Vagina (tissue), 2 donors: ENCODE measurements at regions not wholly inside any gene's neighbourhood (a gene's known extent, or its start where the extent isn't known, plus 50 kb on each side); places are given as distances from the start of the nearest gene placed in this dataset.

Experiments used
- DNase-seq, 2 donors: peaks; one replicate each; pipeline ENCODE4 v3.0.0-alpha.2; 2017; ENCODE audit errors: extremely low spot score in 2 of 2
- H3K27ac ChIP-seq: fragments of 200-600 bp; sonication (generic); one replicate; pipeline ENCODE4 v1.5.1; 2019
- H3K27me3 ChIP-seq: fragments of 200-600 bp; sonication (generic); one replicate; pipeline ENCODE4 v1.5.1; 2019
- H3K36me3 ChIP-seq, 2 donors: fragments of 200-600 bp; sonication (generic); one replicate each; pipeline ENCODE4 v1.5.1; 2017 to 2019
- H3K4me1 ChIP-seq: fragments of 200-600 bp; sonication (generic); one replicate; pipeline ENCODE4 v1.5.1; 2019
- H3K4me3 ChIP-seq, 2 donors: fragments of 200-600 bp; sonication (generic); 1 replicate in 1 of 2; 2 replicates in 1 of 2; pipeline ENCODE4 v1.5.1; 2016 to 2019
- H3K9me3 ChIP-seq: fragments of 200-600 bp; sonication (generic); one replicate; pipeline ENCODE4 v1.5.1; 2019
- CTCF ChIP-seq, 3 experiments: fragments of 450-650 bp in 2 of 3; fragments of 200-600 bp in 1 of 3; sonication (generic) in 1 of 3; IDR thresholded peaks; one replicate each; pipeline ENCODE4 v1.5.1; 2017 to 2019; ENCODE audit warnings: antibody characterized with exemption in 3 of 3, mild to moderate bottlenecking in 2 of 3, moderate library complexity in 2 of 3
- POLR2A ChIP-seq, 2 donors: fragments of 450-650 bp; IDR thresholded peaks; one replicate each; pipeline ENCODE4 v1.6.1; 2017; ENCODE audit warnings: antibody characterized with exemption in 2 of 2, mild to moderate bottlenecking in 2 of 2, moderate library complexity in 2 of 2
- POLR2AphosphoS5 ChIP-seq, 2 donors: sonication (generic); formaldehyde crosslinking; IDR thresholded peaks; one replicate each; pipeline ENCODE4 v1.9.0; 2017; ENCODE audit warnings: antibody characterized with exemption in 2 of 2, mild to moderate bottlenecking in 2 of 2, low read depth in 1 of 2; ENCODE audit not compliant: insufficient read depth in 1 of 2
- intact Hi-C: fragments of 100-400 bp; cut with DNase I; formaldehyde crosslinking; loops from one replicate; pipeline ENCODE4 v1.15.1; 2023

GRCh38 chr16:79483336-79483735 lies 117.2 kb downstream of the MAF start:
- Histone ChIP-seq H3K4me3 (no peak overlapping the region), H3K4me1 (no peaks in the 10 kb centered on the region), H3K27me3 (no peaks in the 10 kb centered on the region), H3K36me3 (no peaks in the 10 kb centered on the region), H3K9me3 (no peaks in the 10 kb centered on the region), H3K27ac (no peak overlapping the region)
- no peak for DNase-seq
- intact Hi-C loops, result no loop called here
- TF ChIP-seq CTCF (IDR thresholded peaks at IDR 0.05) (no peak), POLR2A (IDR thresholded peaks at IDR 0.05) (no peak), POLR2AphosphoS5 (IDR thresholded peaks at IDR 0.05; ENCODE audit: insufficient read depth in 1 of 2, low read depth in 1 of 2) (no peak)

GRCh38 chr16:79482011-79482410 lies 118.5 kb downstream of the MAF start:
- H3K27ac ChIP-seq, result no peak overlapping the region
- intact Hi-C loops, result no loop called here

GRCh38 chr16:79480929-79481328 lies 119.6 kb downstream of the MAF start:
- Histone ChIP-seq H3K4me1 (no peaks in the 10 kb centered on the region), H3K4me3 (no peak overlapping the region), H3K27ac (no peak overlapping the region), H3K36me3 (no peaks in the 10 kb centered on the region), H3K27me3 (no peaks in the 10 kb centered on the region), H3K9me3 (no peaks in the 10 kb centered on the region)
- intact Hi-C loops, result no loop called here
- TF ChIP-seq POLR2AphosphoS5 (IDR thresholded peaks at IDR 0.05; ENCODE audit: insufficient read depth in 1 of 2, low read depth in 1 of 2) (no peak), CTCF (IDR thresholded peaks at IDR 0.05) (no peak), POLR2A (IDR thresholded peaks at IDR 0.05) (no peak)
- DNase-seq, result no peak

More at GRCh38 chr16:79482011-79482410, 118.5 kb downstream of the MAF start:
- H3K4me1 ChIP-seq, result no peaks in the 10 kb centered on the region
- no peak overlapping the region for H3K4me3 ChIP-seq
- H3K27me3 ChIP-seq, result no peaks in the 10 kb centered on the region
- H3K36me3 ChIP-seq, result no peaks in the 10 kb centered on the region
- TF ChIP-seq POLR2AphosphoS5 (IDR thresholded peaks at IDR 0.05; ENCODE audit: insufficient read depth in 1 of 2, low read depth in 1 of 2), result no peak
- H3K9me3 ChIP-seq, result no peaks in the 10 kb centered on the region
- no peak for DNase-seq

GRCh38 chr16:79480056-79480455 lies 120.5 kb downstream of the MAF start:
- Histone ChIP-seq H3K4me1 (no peaks in the 10 kb centered on the region), H3K27me3 (no peaks in the 10 kb centered on the region), H3K9me3 (no peaks in the 10 kb centered on the region), H3K4me3 (no peak overlapping the region), H3K27ac (no peak overlapping the region), H3K36me3 (no peaks in the 10 kb centered on the region)
- no peak for DNase-seq
- intact Hi-C loops, result no loop called here
- TF ChIP-seq CTCF (IDR thresholded peaks at IDR 0.05) (no peak), POLR2A (IDR thresholded peaks at IDR 0.05) (no peak), POLR2AphosphoS5 (IDR thresholded peaks at IDR 0.05; ENCODE audit: insufficient read depth in 1 of 2, low read depth in 1 of 2) (no peak)

- no peak overlapping the region for H3K4me3 ChIP-seq
- H3K36me3 ChIP-seq, result no peaks in the 10 kb centered on the region
- no peaks in the 10 kb centered on the region for H3K4me1 ChIP-seq
- no peak for DNase-seq
- intact Hi-C loops, result no loop called here
- H3K27ac ChIP-seq, result no peak overlapping the region
- no peak for TF ChIP-seq POLR2A (IDR thresholded peaks at IDR 0.05)
- no peak for TF ChIP-seq POLR2AphosphoS5 (IDR thresholded peaks at IDR 0.05; ENCODE audit: insufficient read depth in 1 of 2, low read depth in 1 of 2)
- TF ChIP-seq CTCF (IDR thresholded peaks at IDR 0.05), result no peak
- H3K27me3 ChIP-seq, result no peaks in the 10 kb centered on the region
- H3K9me3 ChIP-seq, result no peaks in the 10 kb centered on the region
These were observed 124.0 kb downstream of the MAF start for GRCh38 chr16:79476580-79476979.

- H3K4me1 ChIP-seq, result no peaks in the 10 kb centered on the region
- H3K4me3 ChIP-seq, result no peak overlapping the region
- intact Hi-C loops, result no loop called here
- no peaks in the 10 kb centered on the region for H3K36me3 ChIP-seq
- H3K27ac ChIP-seq, result no peak overlapping the region
- H3K9me3 ChIP-seq, result no peaks in the 10 kb centered on the region
- H3K27me3 ChIP-seq, result no peaks in the 10 kb centered on the region
- no peak for TF ChIP-seq POLR2AphosphoS5 (IDR thresholded peaks at IDR 0.05; ENCODE audit: insufficient read depth in 1 of 2, low read depth in 1 of 2)
- TF ChIP-seq POLR2A (IDR thresholded peaks at IDR 0.05), result no peak
- no peak for TF ChIP-seq CTCF (IDR thresholded peaks at IDR 0.05)
- DNase-seq, result no peak
These were observed 124.7 kb downstream of the MAF start for GRCh38 chr16:79475841-79476240.
